HEK293 (cell line): ENCODE measurements at regions not wholly inside any gene's neighbourhood (a gene's known extent, or its start where the extent isn't known, plus 50 kb on each side); places are given as distances from the start of the nearest gene placed in this dataset.

Source experiments
- CTCF ChIA-PET: fragments of 350-600 bp; formaldehyde crosslinking; extraction: SDS; loops from one replicate; lab custom pipeline; 2021; ENCODE audit warnings: antibody characterized with exemption; lab: Yijun Ruan, JAX
- POLR2A ChIA-PET: fragments of 300-600 bp; formaldehyde crosslinking; extraction: SDS; loops from one replicate; lab custom pipeline; 2020; ENCODE audit warnings: antibody characterized with exemption, inconsistent platforms; lab: Yijun Ruan, JAX
- H3K27ac ChIP-seq: fragments of 200-500 bp; sonication (Bioruptor generic); 2 replicates; pipeline ENCODE4 v1.5.1; 2014; ENCODE audit warnings: low read depth, low read length, control low read depth, inconsistent platforms; ENCODE audit errors: extremely low read depth
- H3K36me3 ChIP-seq, 2 experiments: fragments of 200-500 bp in 1 of 2; sonication (Bioruptor generic) in 1 of 2; 1 replicate in 1 of 2; 2 replicates in 1 of 2; pipeline ENCODE4 v1.5.1; 2014 to 2017; ENCODE audit warnings: inconsistent platforms in 2 of 2, low read length in 2 of 2; ENCODE audit not compliant: control insufficient read depth in 2 of 2, insufficient read depth in 1 of 2
- H3K4me1 ChIP-seq: fragments of 200-500 bp; sonication (Bioruptor generic); 2 replicates; pipeline ENCODE4 v1.5.1; 2014; ENCODE audit warnings: mild to moderate bottlenecking, low read length, inconsistent platforms; ENCODE audit not compliant: control insufficient read depth, insufficient read depth
- H3K4me3 ChIP-seq: 2 replicates; pipeline ENCODE4 v1.5.1; 2011; ENCODE audit warnings: low read depth, mild to moderate bottlenecking, control low read depth, low read length, moderate library complexity
- H3K9me3 ChIP-seq: fragments of 200-500 bp; sonication (Bioruptor generic); 2 replicates; pipeline ENCODE4 v1.5.1; 2014; ENCODE audit warnings: low read depth, low read length, inconsistent platforms; ENCODE audit not compliant: control insufficient read depth, insufficient read depth
- SP2 ChIP-seq: fragments of 450-650 bp; formaldehyde crosslinking; IDR thresholded peaks from 2 replicates; pipeline ENCODE4 v1.5.1; 2016; ENCODE audit warnings: missing biosample characterization, missing genetic modification characterization
- SP3 ChIP-seq: fragments of 450-650 bp; formaldehyde crosslinking; IDR thresholded peaks from 2 replicates; pipeline ENCODE4 v1.5.1; 2016; ENCODE audit warnings: missing biosample characterization, missing genetic modification characterization
- ZBTB1 ChIP-seq: fragments of 450-650 bp; formaldehyde crosslinking; IDR thresholded peaks from 2 replicates; pipeline ENCODE4 v1.5.1; 2016; ENCODE audit warnings: missing biosample characterization, missing genetic modification characterization
- ZBTB20 ChIP-seq: fragments of 450-650 bp; formaldehyde crosslinking; IDR thresholded peaks from 2 replicates; pipeline ENCODE4 v1.5.1; 2016; ENCODE audit warnings: missing biosample characterization, missing genetic modification characterization
- ZFP41 ChIP-seq: fragments of 450-650 bp; formaldehyde crosslinking; IDR thresholded peaks from 2 replicates; pipeline ENCODE4 v1.5.1; 2016; ENCODE audit warnings: missing biosample characterization, missing genetic modification characterization, borderline replicate concordance
- ZNF26 ChIP-seq: fragments of 450-650 bp; formaldehyde crosslinking; IDR thresholded peaks from 2 replicates; pipeline ENCODE4 v1.5.1; 2016; ENCODE audit warnings: missing biosample characterization, missing genetic modification characterization
- ZNF391 ChIP-seq: fragments of 450-650 bp; formaldehyde crosslinking; IDR thresholded peaks from 2 replicates; pipeline ENCODE4 v1.5.1; 2016; ENCODE audit warnings: low read depth, missing biosample characterization, missing genetic modification characterization, borderline replicate concordance
- ZNF398 ChIP-seq: fragments of 450-650 bp; formaldehyde crosslinking; IDR thresholded peaks from 2 replicates; pipeline ENCODE4 v1.5.1; 2017; ENCODE audit warnings: missing biosample characterization, missing genetic modification characterization
- ZNF473 ChIP-seq: fragments of 450-650 bp; formaldehyde crosslinking; IDR thresholded peaks from 2 replicates; pipeline ENCODE4 v1.5.1; 2017; ENCODE audit warnings: missing biosample characterization, missing genetic modification characterization
- ZNF518A ChIP-seq: fragments of 450-650 bp; formaldehyde crosslinking; conservative IDR thresholded peaks from 2 replicates; pipeline ENCODE4 v1.5.1; 2016; ENCODE audit warnings: low read depth, missing biosample characterization, missing genetic modification characterization
- ZNF654 ChIP-seq: fragments of 450-650 bp; formaldehyde crosslinking; IDR thresholded peaks from 2 replicates; pipeline ENCODE4 v1.5.1; 2016; ENCODE audit warnings: low read depth, missing biosample characterization, missing genetic modification characterization
- ZNF704 ChIP-seq: fragments of 450-650 bp; formaldehyde crosslinking; IDR thresholded peaks from 2 replicates; pipeline ENCODE4 v1.5.1; 2016; ENCODE audit warnings: missing biosample characterization, missing genetic modification characterization
- ZNF707 ChIP-seq: fragments of 450-650 bp; formaldehyde crosslinking; IDR thresholded peaks from 2 replicates; pipeline ENCODE4 v1.5.1; 2016; ENCODE audit warnings: missing biosample characterization, missing genetic modification characterization
- ZSCAN16 ChIP-seq: fragments of 450-650 bp; formaldehyde crosslinking; IDR thresholded peaks from 2 replicates; pipeline ENCODE4 v1.5.1; 2016; ENCODE audit warnings: missing biosample characterization, missing genetic modification characterization
- TF ChIP-seq, protein P1 (sequence below): fragments of 450-650 bp; formaldehyde crosslinking; IDR thresholded peaks from 2 replicates; pipeline ENCODE4 v1.5.1; 2016; ENCODE audit warnings: missing biosample characterization, missing genetic modification characterization, borderline replicate concordance

GRCh38 chr3:150074277-150074676 is 103.6 kb upstream of the PFN2 start (continued):
- no peak for TF ChIP-seq ZNF518A (tag by site-specific recombination)
- no peak for TF ChIP-seq ZNF707
- TF ChIP-seq, protein P1, sequence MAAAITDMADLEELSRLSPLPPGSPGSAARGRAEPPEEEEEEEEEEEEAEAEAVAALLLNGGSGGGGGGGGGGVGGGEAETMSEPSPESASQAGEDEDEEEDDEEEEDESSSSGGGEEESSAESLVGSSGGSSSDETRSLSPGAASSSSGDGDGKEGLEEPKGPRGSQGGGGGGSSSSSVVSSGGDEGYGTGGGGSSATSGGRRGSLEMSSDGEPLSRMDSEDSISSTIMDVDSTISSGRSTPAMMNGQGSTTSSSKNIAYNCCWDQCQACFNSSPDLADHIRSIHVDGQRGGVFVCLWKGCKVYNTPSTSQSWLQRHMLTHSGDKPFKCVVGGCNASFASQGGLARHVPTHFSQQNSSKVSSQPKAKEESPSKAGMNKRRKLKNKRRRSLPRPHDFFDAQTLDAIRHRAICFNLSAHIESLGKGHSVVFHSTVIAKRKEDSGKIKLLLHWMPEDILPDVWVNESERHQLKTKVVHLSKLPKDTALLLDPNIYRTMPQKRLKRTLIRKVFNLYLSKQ, result no peak

DNA sequence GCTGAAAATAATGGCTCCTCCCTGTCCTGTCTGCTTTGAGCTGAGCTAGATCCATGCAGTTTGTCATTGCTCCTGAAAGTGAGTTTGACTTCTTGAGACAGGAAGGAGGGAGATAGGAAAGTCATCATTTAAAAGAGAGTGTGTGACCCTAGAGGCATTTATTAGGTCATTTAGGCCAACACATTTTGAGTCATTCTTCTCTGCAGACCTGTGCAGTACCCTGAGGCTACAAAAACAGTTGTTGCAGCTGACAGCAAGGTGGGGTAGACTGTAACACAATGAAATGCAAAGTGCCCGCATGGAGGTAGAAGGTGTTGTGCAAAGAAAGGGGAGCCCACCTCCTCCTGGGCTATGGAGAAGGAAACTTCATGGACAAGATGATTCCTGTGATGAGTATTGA is 102.8 kb upstream of the PFN2 start:
- POLR2A ChIA-PET, result no interaction called here
- H3K9me3 ChIP-seq, result no peaks in the 10 kb centered on the region
- H3K4me1 ChIP-seq, result 0 out of 2 replicates have a peak, but pooled peaks cover 2% of the 10 kb centered on the region
- no peak overlapping the region for H3K4me3 ChIP-seq
- TF ChIP-seq SP3, result no peak
- no peak for TF ChIP-seq ZBTB20 (tag by site-specific recombination)
- TF ChIP-seq ZNF473 (tag by site-specific recombination), result no peak
- TF ChIP-seq ZNF391 (tag by site-specific recombination), result no peak
- no peak for TF ChIP-seq ZNF26 (tag by site-specific recombination)
- no peak for TF ChIP-seq ZNF398 (tag by site-specific recombination)
- TF ChIP-seq ZBTB1 (tag by site-specific recombination), result no peak
- TF ChIP-seq ZSCAN16 (tag by site-specific recombination), result no peak
- TF ChIP-seq ZNF704 (tag by site-specific recombination), result no peak
- TF ChIP-seq ZNF654 (tag by site-specific recombination), result no peak
- TF ChIP-seq ZFP41 (tag by site-specific recombination), result no peak
- no peak for TF ChIP-seq SP2 (tag by site-specific recombination)
- CTCF ChIA-PET, result interaction anchor here (1.3 kb wide), 1 partner anchor 57 kb away, joined by 4 read pairs; no protein-coding TSS in a partner anchor
- H3K27ac ChIP-seq, result no peak overlapping the region
- H3K36me3 ChIP-seq, result no peaks in the 10 kb centered on the region
